ENCODE measurements at regions not wholly inside any gene's neighbourhood (a gene's known extent, or its start where the extent isn't known, plus 50 kb on each side); places are given as distances from the start of the nearest gene placed in this dataset.
A peak's percentile ranks its signal among the peaks of the same experiment; 100 is the strongest.
"Not testable (repeated sequence)": the region's sequence is repeated elsewhere in the genome, so short reads cannot be mapped to it uniquely, and the experiment has no call there.

DNA sequence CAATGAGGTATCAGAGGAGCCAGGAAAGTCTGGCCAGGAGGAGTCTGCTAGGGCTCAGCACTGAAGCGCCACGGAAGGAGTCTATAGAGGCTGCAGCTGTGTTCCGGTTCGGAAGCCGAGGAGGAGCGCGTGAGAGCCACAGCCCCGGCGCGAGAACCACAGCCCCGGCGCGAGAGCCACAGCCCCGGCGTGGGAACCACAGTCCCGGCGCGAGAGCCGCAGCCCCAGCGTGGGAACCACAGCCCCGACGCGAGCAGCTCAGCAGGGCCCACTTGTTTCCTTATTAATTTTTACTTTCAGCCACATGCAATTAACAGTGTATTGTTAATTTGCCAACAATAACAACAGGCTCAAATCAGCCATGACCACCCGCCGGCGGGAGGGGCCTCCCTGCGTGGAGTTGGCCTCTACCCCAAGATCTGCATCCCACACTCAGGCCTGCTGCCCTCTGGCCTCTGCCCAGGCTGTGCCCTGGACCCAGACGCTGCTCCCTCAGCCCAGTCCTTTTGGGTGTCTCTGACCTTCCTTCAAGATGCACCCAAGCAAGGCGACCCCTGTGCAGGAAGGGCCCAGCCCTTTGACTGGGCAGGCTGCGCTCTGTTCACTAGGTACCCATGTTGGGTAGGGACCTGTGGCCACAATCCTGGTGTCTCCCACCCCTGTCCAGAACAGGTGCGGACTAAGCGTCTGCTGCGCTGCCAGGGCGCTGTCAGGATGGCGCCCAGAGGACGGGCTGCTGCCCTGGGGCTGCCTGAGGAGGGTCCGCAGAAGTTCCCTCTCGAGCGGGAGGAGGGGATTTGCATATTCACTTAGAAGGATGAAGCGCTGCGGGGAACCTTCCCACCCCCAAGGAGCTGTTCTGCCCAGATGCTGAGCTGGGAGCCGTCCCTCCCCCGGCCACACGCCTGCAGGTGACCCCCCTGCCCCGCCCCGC lies 113.8 kb downstream of the ADRA2C start:
- Histone ChIP-seq H3K9me2 (replicated peaks; ENCODE audit: low read depth, low read length) (no peaks in the 10 kb centered on the region), H3K4me2 (ENCODE audit: low read depth, low read length, poor library complexity, severe bottlenecking) (peak overlapping the region; percentile 72), H3K79me2 (ENCODE audit: insufficient read depth, low read length) (no peaks in the 10 kb centered on the region), H3F3A (ENCODE audit: low read depth) (no peaks in the 10 kb centered on the region), H2AFZ (ENCODE audit: low read length) (peak overlapping the region; percentile 51; the same call in 1 of the 2 replicates), H3K4me3 (ENCODE audit: low read length, poor library complexity, severe bottlenecking) (peak overlapping the region; percentile 60), H3K9me3 (ENCODE audit: insufficient read depth, low read depth, low read length) (no peaks in the 10 kb centered on the region), H3K9ac (ENCODE audit: low read depth, low read length, poor library complexity, severe bottlenecking) (no peak overlapping the region), H4K20me1 (ENCODE audit: insufficient read depth, low read length, poor library complexity, severe bottlenecking) (no peaks in the 10 kb centered on the region), H3K36me3 (ENCODE audit: insufficient read depth, low read length) (no peaks in the 10 kb centered on the region), H3K27me3 (ENCODE audit: insufficient read depth, low read length, poor library complexity, severe bottlenecking) (peaks cover 9% of the 10 kb centered on the region), H3K4me1 (ENCODE audit: insufficient read depth, low read length, poor library complexity, severe bottlenecking) (peaks cover 8% of the 10 kb centered on the region)
- TF ChIP-seq EZH2phosphoT487 (IDR thresholded peaks at IDR 0.05; ENCODE audit: borderline replicate concordance), result no peak
- TF ChIP-seq, protein P1, sequence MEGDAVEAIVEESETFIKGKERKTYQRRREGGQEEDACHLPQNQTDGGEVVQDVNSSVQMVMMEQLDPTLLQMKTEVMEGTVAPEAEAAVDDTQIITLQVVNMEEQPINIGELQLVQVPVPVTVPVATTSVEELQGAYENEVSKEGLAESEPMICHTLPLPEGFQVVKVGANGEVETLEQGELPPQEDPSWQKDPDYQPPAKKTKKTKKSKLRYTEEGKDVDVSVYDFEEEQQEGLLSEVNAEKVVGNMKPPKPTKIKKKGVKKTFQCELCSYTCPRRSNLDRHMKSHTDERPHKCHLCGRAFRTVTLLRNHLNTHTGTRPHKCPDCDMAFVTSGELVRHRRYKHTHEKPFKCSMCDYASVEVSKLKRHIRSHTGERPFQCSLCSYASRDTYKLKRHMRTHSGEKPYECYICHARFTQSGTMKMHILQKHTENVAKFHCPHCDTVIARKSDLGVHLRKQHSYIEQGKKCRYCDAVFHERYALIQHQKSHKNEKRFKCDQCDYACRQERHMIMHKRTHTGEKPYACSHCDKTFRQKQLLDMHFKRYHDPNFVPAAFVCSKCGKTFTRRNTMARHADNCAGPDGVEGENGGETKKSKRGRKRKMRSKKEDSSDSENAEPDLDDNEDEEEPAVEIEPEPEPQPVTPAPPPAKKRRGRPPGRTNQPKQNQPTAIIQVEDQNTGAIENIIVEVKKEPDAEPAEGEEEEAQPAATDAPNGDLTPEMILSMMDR (conservative IDR thresholded peaks at IDR 0.05; ENCODE audit: low read length), result no peak

GRCh38 chr4:3880615-3881120 lies 114.5 kb downstream of the ADRA2C start:
- H3K4me2 ChIP-seq (ENCODE audit: low read depth, low read length, poor library complexity, severe bottlenecking), result peak overlapping the region; percentile 72
- H3K4me3 ChIP-seq (ENCODE audit: low read length, poor library complexity, severe bottlenecking), result peak overlapping the region; percentile 60
- H3K9ac ChIP-seq (ENCODE audit: low read depth, low read length, poor library complexity, severe bottlenecking), result no peak overlapping the region
- H3K9me3 ChIP-seq (ENCODE audit: insufficient read depth, low read depth, low read length), result no peaks in the 10 kb centered on the region
- peaks cover 9% of the 10 kb centered on the region for H3K27me3 ChIP-seq (ENCODE audit: insufficient read depth, low read length, poor library complexity, severe bottlenecking)
- no peaks in the 10 kb centered on the region for H4K20me1 ChIP-seq (ENCODE audit: insufficient read depth, low read length, poor library complexity, severe bottlenecking)
- H3F3A ChIP-seq (ENCODE audit: low read depth), result no peaks in the 10 kb centered on the region
- peak overlapping the region; percentile 51; the same call in 1 of the 2 replicates for H2AFZ ChIP-seq (ENCODE audit: low read length)
- H3K9me2 ChIP-seq (replicated peaks; ENCODE audit: low read depth, low read length), result no peaks in the 10 kb centered on the region
- H3K4me1 ChIP-seq (ENCODE audit: insufficient read depth, low read length, poor library complexity, severe bottlenecking), result peaks cover 8% of the 10 kb centered on the region
- TF ChIP-seq, protein P1 (conservative IDR thresholded peaks at IDR 0.05; ENCODE audit: low read length), result peak; percentile 78
- no peak for TF ChIP-seq EZH2phosphoT487 (IDR thresholded peaks at IDR 0.05; ENCODE audit: borderline replicate concordance)
- no peaks in the 10 kb centered on the region for H3K79me2 ChIP-seq (ENCODE audit: insufficient read depth, low read length)
- H3K36me3 ChIP-seq (ENCODE audit: insufficient read depth, low read length), result no peaks in the 10 kb centered on the region

DNA sequence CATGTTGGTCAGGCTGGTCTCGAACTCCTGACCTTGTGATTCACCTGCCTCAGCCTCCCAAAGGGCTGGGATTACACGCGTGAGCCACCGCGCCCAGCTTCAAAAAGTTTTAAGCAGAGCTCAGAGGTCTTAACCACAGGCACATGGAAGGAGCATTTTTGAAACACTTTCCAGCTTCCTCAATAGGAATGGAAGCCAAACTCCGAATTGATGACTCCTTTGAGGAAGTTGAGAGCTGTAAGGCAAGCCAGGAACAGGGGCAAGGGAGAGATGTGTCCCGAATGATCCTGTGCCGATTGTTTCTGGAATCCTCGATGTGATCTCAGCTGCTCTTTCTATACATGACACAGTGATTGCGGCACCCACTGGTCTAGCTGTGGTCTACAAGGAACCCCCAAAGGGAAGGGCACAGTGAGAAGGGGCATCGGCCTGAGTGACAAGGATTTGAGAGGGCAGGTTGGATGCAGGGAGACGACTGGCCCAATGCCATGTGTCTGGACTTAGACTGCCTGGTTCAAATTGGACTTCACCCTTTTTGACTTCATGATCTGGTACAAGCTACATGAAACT lies 116.2 kb downstream of the ADRA2C start:
- not testable (repeated sequence) for H3K36me3 ChIP-seq (ENCODE audit: insufficient read depth, low read length); H3K4me3 ChIP-seq (ENCODE audit: low read length, poor library complexity, severe bottlenecking); H3K4me1 ChIP-seq (ENCODE audit: insufficient read depth, low read length, poor library complexity, severe bottlenecking); H3K9me3 ChIP-seq (ENCODE audit: insufficient read depth, low read depth, low read length); H3K4me2 ChIP-seq (ENCODE audit: low read depth, low read length, poor library complexity, severe bottlenecking); H2AFZ ChIP-seq (ENCODE audit: low read length); H3K9ac ChIP-seq (ENCODE audit: low read depth, low read length, poor library complexity, severe bottlenecking); H3K27me3 ChIP-seq (ENCODE audit: insufficient read depth, low read length, poor library complexity, severe bottlenecking); H3K9me2 ChIP-seq (replicated peaks; ENCODE audit: low read depth, low read length); H3K79me2 ChIP-seq (ENCODE audit: insufficient read depth, low read length); H4K20me1 ChIP-seq (ENCODE audit: insufficient read depth, low read length, poor library complexity, severe bottlenecking); H3F3A ChIP-seq (ENCODE audit: low read depth)

GRCh38 chr4:3884261-3884660 lies 118.1 kb downstream of the ADRA2C start:
- not testable (repeated sequence) for H3K9me2 ChIP-seq (replicated peaks; ENCODE audit: low read depth, low read length); H3K9me3 ChIP-seq (ENCODE audit: insufficient read depth, low read depth, low read length); H3K4me1 ChIP-seq (ENCODE audit: insufficient read depth, low read length, poor library complexity, severe bottlenecking); H4K20me1 ChIP-seq (ENCODE audit: insufficient read depth, low read length, poor library complexity, severe bottlenecking); H3F3A ChIP-seq (ENCODE audit: low read depth); H3K27me3 ChIP-seq (ENCODE audit: insufficient read depth, low read length, poor library complexity, severe bottlenecking); H3K79me2 ChIP-seq (ENCODE audit: insufficient read depth, low read length); H3K9ac ChIP-seq (ENCODE audit: low read depth, low read length, poor library complexity, severe bottlenecking); H3K4me2 ChIP-seq (ENCODE audit: low read depth, low read length, poor library complexity, severe bottlenecking); H2AFZ ChIP-seq (ENCODE audit: low read length); H3K4me3 ChIP-seq (ENCODE audit: low read length, poor library complexity, severe bottlenecking); H3K36me3 ChIP-seq (ENCODE audit: insufficient read depth, low read length)

Data from Loucy (cell line).